Tibial nerve (tissue), 4 donors: ENCODE measurements at regions not wholly inside any gene's neighbourhood (a gene's known extent, or its start where the extent isn't known, plus 50 kb on each side); places are given as distances from the start of the nearest gene placed in this dataset.

ENCODE experiments used
- DNase-seq, 2 donors: peaks; one replicate each; pipeline ENCODE4 v3.0.0-alpha.2; 2019; ENCODE audit warnings: low spot score in 2 of 2
- H3K27ac ChIP-seq, 4 donors: fragments of 200-600 bp; sonication (generic) in 3 of 4; one replicate each; pipeline ENCODE4 v1.5.1; 2017 to 2019; ENCODE audit warnings: mild to moderate bottlenecking in 1 of 4
- H3K27me3 ChIP-seq, 2 donors: fragments of 200-600 bp; sonication (generic) in 1 of 2; one replicate each; pipeline versions ENCODE4 v1.5.1 to v1.6.0; 2017 to 2019
- H3K36me3 ChIP-seq, 3 donors: fragments of 200-600 bp; sonication (generic); one replicate each; pipeline ENCODE4 v1.5.1; 2018 to 2019
- H3K4me1 ChIP-seq, 4 donors: fragments of 200-600 bp; sonication (generic) in 3 of 4; one replicate each; pipeline ENCODE4 v1.5.1; 2017 to 2019
- H3K4me3 ChIP-seq, 4 donors: fragments of 200-600 bp; sonication (generic) in 3 of 4; one replicate each; pipeline ENCODE4 v1.5.1; 2017 to 2019; ENCODE audit warnings: mild to moderate bottlenecking in 1 of 4, moderate library complexity in 1 of 4
- H3K9me3 ChIP-seq, 4 donors: fragments of 200-600 bp; sonication (generic) in 3 of 4; one replicate each; pipeline ENCODE4 v1.5.1; 2017 to 2019
- CTCF ChIP-seq, 5 experiments: fragments of 200-600 bp in 3 of 5; fragments of 450-650 bp in 2 of 5; sonication (generic) in 3 of 5; IDR thresholded peaks; one replicate each; pipeline ENCODE4 v1.5.1; 2016 to 2019; ENCODE audit warnings: antibody characterized with exemption in 5 of 5, mild to moderate bottlenecking in 3 of 5, moderate library complexity in 2 of 5
- EP300 ChIP-seq, 2 donors: sonication (generic); formaldehyde crosslinking; IDR thresholded peaks; one replicate each; pipeline ENCODE4 v1.6.1; 2017; ENCODE audit warnings: antibody characterized with exemption in 2 of 2, mild to moderate bottlenecking in 1 of 2
- POLR2A ChIP-seq, 2 donors: fragments of 450-650 bp; IDR thresholded peaks; one replicate each; pipeline ENCODE4 v1.6.1; 2017; ENCODE audit warnings: antibody characterized with exemption in 2 of 2, mild to moderate bottlenecking in 2 of 2, moderate library complexity in 2 of 2
- WGBS, 2 donors: methylation state at CpG; one replicate each; pipeline ENCODE4 v1.1.5; 2018; 5-methylcytosine and 5-hydroxymethylcytosine counted together

GRCh38 chr11:95717314-95717713 is 72.3 kb downstream of the FAM76B start:
- no peaks in the 10 kb centered on the region for H3K27me3 ChIP-seq
- H3K4me3 ChIP-seq, result no peak overlapping the region
- H3K27ac ChIP-seq, result no peak overlapping the region
- no peaks in the 10 kb centered on the region for H3K9me3 ChIP-seq
- no peak for DNase-seq
- TF ChIP-seq POLR2A (IDR thresholded peaks at IDR 0.05), result no peak
- TF ChIP-seq CTCF (IDR thresholded peaks at IDR 0.05), result no peak
- no peak for TF ChIP-seq EP300 (IDR thresholded peaks at IDR 0.05)
- H3K4me1 ChIP-seq, result peaks cover 0 to 13% (median 3%) of the 10 kb centered on the region in 4 donors
- no peaks in the 10 kb centered on the region for H3K36me3 ChIP-seq
- WGBS, 2 donors, result 55 to 98% methylated on average over 1 of the region's 1 CpG

- H3K4me3 ChIP-seq, result no peak overlapping the region
- no peak for DNase-seq
- TF ChIP-seq CTCF (IDR thresholded peaks at IDR 0.05), result no peak
- TF ChIP-seq POLR2A (IDR thresholded peaks at IDR 0.05), result no peak
- TF ChIP-seq EP300 (IDR thresholded peaks at IDR 0.05), result no peak
- H3K27ac ChIP-seq, result peak overlapping the region in 3 of 4 donors; percentile 18 to 67 (median 21)
- WGBS, 2 donors, result 59 to 67% methylated on average over 3 of the region's 3 CpGs
- no peaks in the 10 kb centered on the region for H3K27me3 ChIP-seq
- H3K36me3 ChIP-seq, result no peaks in the 10 kb centered on the region
- no peaks in the 10 kb centered on the region for H3K9me3 ChIP-seq
- peaks cover 0 to 19% (median 3%) of the 10 kb centered on the region in 4 donors for H3K4me1 ChIP-seq
These were observed 73.3 kb downstream of the FAM76B start for GRCh38 chr11:95716266-95716665.

- no peak for DNase-seq
- Histone ChIP-seq H3K27me3 (no peaks in the 10 kb centered on the region), H3K36me3 (no peaks in the 10 kb centered on the region), H3K4me3 (no peak overlapping the region), H3K9me3 (no peaks in the 10 kb centered on the region), H3K4me1 (peaks cover 0 to 24% (median 3%) of the 10 kb centered on the region in 4 donors), H3K27ac (peak overlapping the region in 3 of 4 donors; percentile 18 to 67 (median 21))
- TF ChIP-seq POLR2A (IDR thresholded peaks at IDR 0.05) (no peak), EP300 (IDR thresholded peaks at IDR 0.05) (peak in 1 of 2 donors; percentile 47)
- 11 to 19% methylated on average over 2 of the region's 2 CpGs for WGBS, 2 donors
These were observed 73.8 kb downstream of the FAM76B start for GRCh38 chr11:95715777-95716241.

GRCh38 chr11:95714843-95715776 is 74.5 kb downstream of the FAM76B start:
- TF ChIP-seq CTCF (IDR thresholded peaks at IDR 0.05) (no peak), EP300 (IDR thresholded peaks at IDR 0.05) (no peak), POLR2A (IDR thresholded peaks at IDR 0.05) (no peak)
- Histone ChIP-seq H3K4me3 (no peak overlapping the region), H3K27ac (peak overlapping the region in 3 of 4 donors; percentile 21 to 61 (median 30)), H3K36me3 (no peaks in the 10 kb centered on the region), H3K4me1 (peaks cover 0 to 25% (median 3%) of the 10 kb centered on the region in 4 donors), H3K27me3 (no peaks in the 10 kb centered on the region), H3K9me3 (no peaks in the 10 kb centered on the region)
- WGBS, 2 donors, result 73% methylated on average over 5 of the region's 5 CpGs
- no peak for DNase-seq

- Histone ChIP-seq H3K36me3 (no peaks in the 10 kb centered on the region), H3K27me3 (no peaks in the 10 kb centered on the region), H3K4me1 (peaks cover 0 to 25% (median 3%) of the 10 kb centered on the region in 4 donors), H3K4me3 (no peak overlapping the region), H3K9me3 (no peaks in the 10 kb centered on the region), H3K27ac (no peak overlapping the region)
- no peak for DNase-seq
- TF ChIP-seq EP300 (IDR thresholded peaks at IDR 0.05) (no peak), POLR2A (IDR thresholded peaks at IDR 0.05) (no peak), CTCF (IDR thresholded peaks at IDR 0.05) (no peak)
- WGBS, 2 donors, result 90 to 93% methylated on average over 3 of the region's 3 CpGs
These were observed 76.2 kb downstream of the FAM76B start for GRCh38 chr11:95713428-95713827.
